Endodermal cell (in vitro differentiated cells): ENCODE measurements at regions not wholly inside any gene's neighbourhood (a gene's known extent, or its start where the extent isn't known, plus 50 kb on each side); places are given as distances from the start of the nearest gene placed in this dataset.

Source experiments
- DNase-seq: peaks from one replicate; pipeline ENCODE4 v3.0.0-alpha.2; 2017
- H3K27ac ChIP-seq: 2 replicates; pipeline ENCODE4 v1.5.1; 2013; ENCODE audit warnings: mild to moderate bottlenecking, low read depth, low read length, moderate library complexity
- H3K27me3 ChIP-seq: 2 replicates; pipeline ENCODE4 v1.6.1; 2013; ENCODE audit warnings: mild to moderate bottlenecking, low read length, moderate library complexity; ENCODE audit not compliant: insufficient read depth, control insufficient read depth, poor library complexity, severe bottlenecking
- H3K36me3 ChIP-seq: 2 replicates; pipeline ENCODE4 v1.7.0; 2013; ENCODE audit warnings: mild to moderate bottlenecking, low read length, moderate library complexity; ENCODE audit not compliant: control insufficient read depth, insufficient read depth
- H3K4me1 ChIP-seq: one replicate; pipeline ENCODE4 v1.7.0; 2013; ENCODE audit warnings: low read length; ENCODE audit not compliant: control insufficient read depth, insufficient read depth
- H3K4me3 ChIP-seq: 2 replicates; pipeline ENCODE4 v1.5.1; 2013; ENCODE audit warnings: mild to moderate bottlenecking, low read length, moderate library complexity
- H3K9ac ChIP-seq: 2 replicates; pipeline ENCODE4 v1.6.1; 2013; ENCODE audit warnings: mild to moderate bottlenecking, low read length, moderate library complexity; ENCODE audit not compliant: poor library complexity, severe bottlenecking; ENCODE audit errors: extremely low read depth
- H3K9me3 ChIP-seq: 2 replicates; pipeline ENCODE4 v1.6.1; 2013; ENCODE audit warnings: mild to moderate bottlenecking, low read length, moderate library complexity; ENCODE audit not compliant: control insufficient read depth
- H3K27ac Mint-ChIP-seq: 2 replicates; pipeline ENCODE4 v1.8.0; 2020; ENCODE audit warnings: mixed read lengths
- H3K27me3 Mint-ChIP-seq: 2 replicates; pipeline ENCODE4 v1.8.0; 2021; ENCODE audit warnings: mild to moderate bottlenecking, mixed read lengths; ENCODE audit not compliant: insufficient read depth
- H3K36me3 Mint-ChIP-seq: 2 replicates; pipeline ENCODE4 v1.8.0; 2020; ENCODE audit warnings: low read depth, mixed read lengths
- H3K4me1 Mint-ChIP-seq: 2 replicates; pipeline ENCODE4 v1.8.0; 2020; ENCODE audit warnings: mixed read lengths
- H3K4me3 Mint-ChIP-seq: 2 replicates; pipeline ENCODE4 v1.8.0; 2020; ENCODE audit warnings: mild to moderate bottlenecking, moderate library complexity, mixed read lengths
- H3K9me3 Mint-ChIP-seq: 2 replicates; pipeline ENCODE4 v1.8.0; 2020; ENCODE audit warnings: mild to moderate bottlenecking, mixed read lengths
- WGBS, 2 experiments: methylation state at CpG; one replicate each; pipeline versions ENCODE4 v1.1.5 to v1.1.7; 2013; ENCODE audit warnings: missing lambda C conversion rate in 2 of 2, mixed read lengths in 1 of 2; ENCODE audit not compliant: insufficient coverage in 1 of 2, insufficient read length in 1 of 2; 5-methylcytosine and 5-hydroxymethylcytosine counted together
- TF ChIP-seq, protein P1 (sequence below): fragments of 200-600 bp; sonication (generic); conservative IDR thresholded peaks from 2 replicates; pipeline ENCODE4 v1.5.0; 2021; ENCODE audit warnings: antibody characterized with exemption, mild to moderate bottlenecking

DNA sequence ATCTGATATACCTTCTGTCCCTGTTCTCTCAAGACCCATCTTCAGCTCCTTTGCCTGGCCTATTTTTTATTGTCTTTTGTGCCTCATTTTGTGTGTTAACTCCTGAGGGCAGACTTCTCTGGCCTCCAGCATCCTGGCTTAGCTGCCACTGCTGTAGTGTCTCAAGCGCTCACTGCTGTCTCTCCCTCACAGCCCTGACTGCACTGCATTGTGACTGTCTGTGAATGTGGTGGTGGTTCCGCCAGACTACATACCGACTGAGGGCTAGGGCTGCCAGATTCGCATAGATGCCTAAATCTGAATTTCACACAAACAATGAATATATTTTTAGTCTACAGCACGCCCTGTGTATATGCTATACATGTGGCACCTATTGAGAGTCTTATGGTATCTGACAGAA, 1088.9 kb upstream of the TMEM132C start:
- H3K9me3 ChIP-seq: peaks cover 23% of the 10 kb centered on the region
- 85 to 92% methylated on average over 2 to 5 of the region's 5 CpGs for WGBS, 2 experiments
- H3K27me3 ChIP-seq: no peaks in the 10 kb centered on the region
- H3K4me1 ChIP-seq: no peaks in the 10 kb centered on the region
- peaks cover 28% of the 10 kb centered on the region for H3K9me3 Mint-ChIP-seq
- no peaks in the 10 kb centered on the region for H3K36me3 Mint-ChIP-seq
- H3K36me3 ChIP-seq: no peaks in the 10 kb centered on the region
- H3K9ac ChIP-seq: no peak overlapping the region
- H3K4me1 Mint-ChIP-seq: no peaks in the 10 kb centered on the region
- H3K4me3 ChIP-seq: no peak overlapping the region
- H3K27me3 Mint-ChIP-seq: peaks cover 1% of the 10 kb centered on the region
- no peak overlapping the region for H3K27ac ChIP-seq
- no peak overlapping the region for H3K27ac Mint-ChIP-seq
- H3K4me3 Mint-ChIP-seq: no peak overlapping the region
- TF ChIP-seq, protein P1, sequence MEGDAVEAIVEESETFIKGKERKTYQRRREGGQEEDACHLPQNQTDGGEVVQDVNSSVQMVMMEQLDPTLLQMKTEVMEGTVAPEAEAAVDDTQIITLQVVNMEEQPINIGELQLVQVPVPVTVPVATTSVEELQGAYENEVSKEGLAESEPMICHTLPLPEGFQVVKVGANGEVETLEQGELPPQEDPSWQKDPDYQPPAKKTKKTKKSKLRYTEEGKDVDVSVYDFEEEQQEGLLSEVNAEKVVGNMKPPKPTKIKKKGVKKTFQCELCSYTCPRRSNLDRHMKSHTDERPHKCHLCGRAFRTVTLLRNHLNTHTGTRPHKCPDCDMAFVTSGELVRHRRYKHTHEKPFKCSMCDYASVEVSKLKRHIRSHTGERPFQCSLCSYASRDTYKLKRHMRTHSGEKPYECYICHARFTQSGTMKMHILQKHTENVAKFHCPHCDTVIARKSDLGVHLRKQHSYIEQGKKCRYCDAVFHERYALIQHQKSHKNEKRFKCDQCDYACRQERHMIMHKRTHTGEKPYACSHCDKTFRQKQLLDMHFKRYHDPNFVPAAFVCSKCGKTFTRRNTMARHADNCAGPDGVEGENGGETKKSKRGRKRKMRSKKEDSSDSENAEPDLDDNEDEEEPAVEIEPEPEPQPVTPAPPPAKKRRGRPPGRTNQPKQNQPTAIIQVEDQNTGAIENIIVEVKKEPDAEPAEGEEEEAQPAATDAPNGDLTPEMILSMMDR: no peak
- DNase-seq: no peak

DNA sequence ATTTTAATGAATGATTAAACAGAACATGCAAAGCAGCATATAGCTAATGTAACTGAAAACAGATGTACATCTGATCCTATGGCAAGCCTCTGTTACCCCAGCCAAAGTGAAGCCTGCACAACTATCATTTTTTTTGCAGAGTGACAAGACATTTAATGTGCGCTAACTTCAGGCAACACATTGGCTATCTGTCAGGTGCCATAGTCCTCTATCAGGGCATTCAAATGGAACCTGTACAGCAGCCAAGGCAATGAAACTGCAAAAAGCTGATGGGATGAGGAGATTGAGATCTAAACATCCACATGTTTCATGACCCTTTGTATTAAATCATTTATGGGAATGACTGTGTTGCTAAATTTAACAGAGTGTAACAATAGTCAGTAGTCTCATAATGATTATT, 1088.5 kb upstream of the TMEM132C start:
- TF ChIP-seq, protein P1: no peak
- no peak overlapping the region for H3K4me3 ChIP-seq
- WGBS, 2 experiments: 93 to 100% methylated on average over 1 of the region's 1 CpG
- no peak for DNase-seq
- Mint-ChIP-seq H3K27me3 (peaks cover 1% of the 10 kb centered on the region), H3K36me3 (no peaks in the 10 kb centered on the region), H3K27ac (no peak overlapping the region), H3K9me3 (peaks cover 28% of the 10 kb centered on the region), H3K4me1 (no peaks in the 10 kb centered on the region), H3K4me3 (no peak overlapping the region)
- no peaks in the 10 kb centered on the region for H3K27me3 ChIP-seq
- H3K4me1 ChIP-seq: no peaks in the 10 kb centered on the region
- no peak overlapping the region for H3K9ac ChIP-seq
- no peak overlapping the region for H3K27ac ChIP-seq
- no peaks in the 10 kb centered on the region for H3K36me3 ChIP-seq
- peaks cover 23% of the 10 kb centered on the region for H3K9me3 ChIP-seq

DNA sequence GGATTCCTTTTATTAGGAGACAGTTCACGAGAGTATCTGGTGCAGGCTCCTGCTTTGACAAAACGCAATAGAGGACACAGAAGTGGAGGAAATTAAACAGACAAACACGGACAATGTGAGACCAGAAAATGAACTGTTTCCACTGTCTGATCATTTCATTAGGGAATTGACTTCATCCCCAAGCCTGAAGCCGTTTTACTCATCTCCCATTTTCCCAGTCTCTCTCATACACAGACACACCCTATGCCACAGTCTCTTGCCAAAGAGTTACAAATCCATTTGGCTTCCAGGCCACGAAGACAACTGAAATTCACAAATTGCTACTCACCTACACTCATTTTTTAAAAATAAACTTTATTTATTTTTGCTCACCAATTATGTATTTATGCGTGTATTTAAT, 1087.8 kb upstream of the TMEM132C start:
- H3K4me1 ChIP-seq: no peaks in the 10 kb centered on the region
- no peak overlapping the region for H3K4me3 Mint-ChIP-seq
- no peak for DNase-seq
- WGBS, 2 experiments: 83 to 100% methylated on average over 2 to 5 of the region's 6 CpGs
- H3K4me1 Mint-ChIP-seq: no peaks in the 10 kb centered on the region
- H3K27me3 Mint-ChIP-seq: peaks cover 1% of the 10 kb centered on the region
- H3K36me3 ChIP-seq: no peaks in the 10 kb centered on the region
- no peak overlapping the region for H3K27ac ChIP-seq
- H3K27ac Mint-ChIP-seq: no peak overlapping the region
- H3K9ac ChIP-seq: no peak overlapping the region
- H3K9me3 ChIP-seq: peaks cover 23% of the 10 kb centered on the region
- TF ChIP-seq, protein P1: no peak
- H3K9me3 Mint-ChIP-seq: peaks cover 28% of the 10 kb centered on the region
- H3K4me3 ChIP-seq: no peak overlapping the region
- H3K27me3 ChIP-seq: no peaks in the 10 kb centered on the region
- H3K36me3 Mint-ChIP-seq: no peaks in the 10 kb centered on the region
